ENCODE measurements at regions not wholly inside any gene's neighbourhood (a gene's known extent, or its start where the extent isn't known, plus 50 kb on each side); places are given as distances from the start of the nearest gene placed in this dataset.
"Not testable (repeated sequence)": the region's sequence is repeated elsewhere in the genome, so short reads cannot be mapped to it uniquely, and the experiment has no call there.

DNA sequence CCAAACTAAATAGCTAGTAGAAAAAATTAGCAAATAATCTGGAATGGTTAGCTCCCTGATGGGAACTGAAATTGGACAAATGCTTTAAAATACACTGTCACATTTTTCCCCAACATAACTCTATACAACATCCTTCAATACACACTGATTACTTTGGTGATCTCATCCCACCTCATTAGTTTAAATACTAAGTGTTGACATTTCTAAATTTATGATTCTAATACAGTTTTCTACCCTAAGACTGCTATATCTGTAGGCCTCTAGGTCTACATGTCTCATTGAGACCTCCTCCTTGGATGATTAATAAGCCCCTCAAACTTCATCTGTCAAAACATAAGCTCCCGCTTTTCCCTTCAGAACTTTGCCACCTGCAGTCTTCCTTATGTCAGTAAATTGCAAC is 80.7 kb upstream of the SLITRK5 start:
- no peak for DNase-seq

DNA sequence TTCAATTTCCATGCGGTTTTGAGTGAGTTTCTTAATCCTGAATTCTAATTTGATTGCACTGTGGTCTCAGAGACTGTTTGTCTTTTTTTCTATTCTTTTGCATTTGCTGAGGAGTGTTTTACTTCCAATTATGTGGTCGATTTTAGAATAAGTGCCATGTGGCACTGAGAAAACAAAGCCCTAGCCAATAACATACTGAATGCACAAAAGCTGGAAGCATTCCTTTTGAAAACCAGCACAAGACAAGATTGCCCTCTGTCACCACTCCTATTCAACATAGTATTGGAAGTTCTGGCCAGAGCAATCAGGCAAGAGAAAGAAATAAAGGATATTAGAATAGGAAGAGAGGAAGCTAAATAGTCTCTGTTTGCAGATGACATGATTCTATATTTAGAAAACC is 66.7 kb upstream of the SLITRK5 start:
- not testable (repeated sequence) for DNase-seq

DNA sequence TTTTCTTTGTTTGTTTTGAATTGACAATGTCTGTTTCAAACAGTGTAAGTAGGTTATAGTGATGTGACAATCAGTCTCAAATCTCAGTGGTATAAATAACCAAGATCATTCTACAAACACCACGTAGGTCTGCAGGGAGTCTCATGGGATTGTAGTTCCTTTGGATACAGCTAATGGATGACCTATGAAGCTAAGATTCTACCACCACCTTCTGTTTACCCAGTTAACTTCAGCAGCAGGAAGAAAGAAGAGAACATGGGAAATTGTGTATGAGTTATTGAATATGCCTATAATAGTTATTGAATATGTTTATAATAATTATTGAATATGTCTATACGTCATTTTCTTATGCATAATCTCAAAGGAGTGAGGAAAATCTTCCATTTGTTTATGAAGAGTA is 63.9 kb upstream of the SLITRK5 start:
- DNase-seq: no peak

DNA sequence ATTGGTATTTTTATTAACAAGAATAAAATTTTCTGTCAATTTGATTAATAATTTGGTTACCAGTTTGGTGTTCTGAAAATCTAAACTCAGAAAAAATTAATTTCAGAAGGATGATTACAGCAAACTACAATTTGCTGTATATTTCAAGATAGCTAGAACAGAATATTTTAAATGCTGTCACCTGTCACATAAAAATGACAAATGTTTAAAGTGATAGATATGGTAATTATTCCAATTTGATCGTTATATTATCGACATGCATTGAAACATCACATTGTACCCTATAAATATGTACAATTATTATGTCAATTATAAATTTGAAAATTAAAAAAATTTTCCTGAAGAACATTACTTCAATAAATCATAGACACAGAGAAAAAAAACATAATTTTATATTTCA is 56.9 kb upstream of the SLITRK5 start:
- DNase-seq: no peak

Measured in suppressor macrophage treated with lipopolysaccharide for 4 hours (primary cell).